ENCODE measurements at regions not wholly inside any gene's neighbourhood (a gene's known extent, or its start where the extent isn't known, plus 50 kb on each side); places are given as distances from the start of the nearest gene placed in this dataset.
A peak's percentile ranks its signal among the peaks of the same experiment; 100 is the strongest.

DNA sequence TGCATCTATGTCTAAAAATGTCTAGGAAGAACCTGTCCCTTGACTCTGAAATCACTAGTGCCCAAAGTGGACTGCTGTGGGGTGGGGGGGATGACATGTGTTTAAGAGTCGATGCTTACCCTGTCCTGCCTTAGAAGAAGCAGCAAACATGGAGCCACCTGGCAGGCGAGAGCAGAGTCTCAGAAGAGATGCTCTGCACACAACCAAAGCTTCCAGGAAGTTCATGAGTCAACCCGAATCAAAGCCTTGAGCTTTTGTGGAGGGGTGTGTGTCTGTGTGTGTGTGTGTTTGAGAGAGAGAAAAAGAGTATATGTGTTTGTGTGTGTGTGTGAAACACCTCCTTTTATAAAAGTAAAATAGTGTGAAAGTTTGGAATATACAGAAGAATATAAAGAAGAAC is 269.9 kb downstream of the ALDH8A1 start:
- no peak for ATAC-seq
- TF ChIP-seq TSHZ2 (CRISPR knock-in tag; IDR thresholded peaks at IDR 0.05) (no peak), TOX (CRISPR knock-in tag; IDR thresholded peaks at IDR 0.05; ENCODE audit: borderline replicate concordance) (no peak), ZFP3 (CRISPR knock-in tag; IDR thresholded peaks at IDR 0.05) (no peak)

- peak; percentile 74 for ATAC-seq
- TF ChIP-seq ARNTL (CRISPR knock-in tag; IDR thresholded peaks at IDR 0.05; ENCODE audit: borderline replicate concordance, low read depth) (no peak), GLIS3 (CRISPR knock-in tag; IDR thresholded peaks at IDR 0.05) (no peak), TCF4 (CRISPR knock-in tag; IDR thresholded peaks at IDR 0.05; ENCODE audit: borderline replicate concordance) (no peak)
- TF ChIP-seq, protein P1, sequence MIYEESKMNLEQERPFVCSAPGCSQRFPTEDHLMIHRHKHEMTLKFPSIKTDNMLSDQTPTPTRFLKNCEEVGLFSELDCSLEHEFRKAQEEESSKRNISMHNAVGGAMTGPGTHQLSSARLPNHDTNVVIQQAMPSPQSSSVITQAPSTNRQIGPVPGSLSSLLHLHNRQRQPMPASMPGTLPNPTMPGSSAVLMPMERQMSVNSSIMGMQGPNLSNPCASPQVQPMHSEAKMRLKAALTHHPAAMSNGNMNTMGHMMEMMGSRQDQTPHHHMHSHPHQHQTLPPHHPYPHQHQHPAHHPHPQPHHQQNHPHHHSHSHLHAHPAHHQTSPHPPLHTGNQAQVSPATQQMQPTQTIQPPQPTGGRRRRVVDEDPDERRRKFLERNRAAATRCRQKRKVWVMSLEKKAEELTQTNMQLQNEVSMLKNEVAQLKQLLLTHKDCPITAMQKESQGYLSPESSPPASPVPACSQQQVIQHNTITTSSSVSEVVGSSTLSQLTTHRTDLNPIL (CRISPR knock-in tag; IDR thresholded peaks at IDR 0.05; ENCODE audit: low read depth): no peak
Measured at GRCh38 chr6:134678436-134678889, 271.4 kb downstream of the ALDH8A1 start.

GRCh38 chr6:134676307-134677281 is 273.3 kb downstream of the ALDH8A1 start:
- TF ChIP-seq ZNF565 (CRISPR knock-in tag; conservative IDR thresholded peaks at IDR 0.05; ENCODE audit: low read depth) (no peak), ZFP3 (CRISPR knock-in tag; IDR thresholded peaks at IDR 0.05) (no peak), TCF4 (CRISPR knock-in tag; IDR thresholded peaks at IDR 0.05; ENCODE audit: borderline replicate concordance) (no peak), CSDC2 (CRISPR knock-in tag; IDR thresholded peaks at IDR 0.05) (no peak), PPARA (CRISPR knock-in tag; IDR thresholded peaks at IDR 0.05; ENCODE audit: borderline replicate concordance) (no peak), SNAI2 (CRISPR knock-in tag; IDR thresholded peaks at IDR 0.05) (no peak), ZFP30 (CRISPR knock-in tag; IDR thresholded peaks at IDR 0.05) (no peak), POU6F1 (CRISPR knock-in tag; IDR thresholded peaks at IDR 0.05; ENCODE audit: borderline replicate concordance, low read depth) (no peak), ISL1 (CRISPR knock-in tag; IDR thresholded peaks at IDR 0.05) (no peak)
- TF ChIP-seq, protein P1 (CRISPR knock-in tag; IDR thresholded peaks at IDR 0.05; ENCODE audit: low read depth): no peak
- ATAC-seq: peak; percentile 22; the same call in 1 of the 3 replicates

- no peak for ATAC-seq
- TF ChIP-seq ZC3H10 (CRISPR knock-in tag; IDR thresholded peaks at IDR 0.05): no peak
- TF ChIP-seq PPARA (CRISPR knock-in tag; IDR thresholded peaks at IDR 0.05; ENCODE audit: borderline replicate concordance): no peak
- TF ChIP-seq BACH2 (CRISPR knock-in tag; IDR thresholded peaks at IDR 0.05; ENCODE audit: borderline replicate concordance): no peak
- no peak for TF ChIP-seq GLIS3 (CRISPR knock-in tag; IDR thresholded peaks at IDR 0.05)
- TF ChIP-seq, protein P2, sequence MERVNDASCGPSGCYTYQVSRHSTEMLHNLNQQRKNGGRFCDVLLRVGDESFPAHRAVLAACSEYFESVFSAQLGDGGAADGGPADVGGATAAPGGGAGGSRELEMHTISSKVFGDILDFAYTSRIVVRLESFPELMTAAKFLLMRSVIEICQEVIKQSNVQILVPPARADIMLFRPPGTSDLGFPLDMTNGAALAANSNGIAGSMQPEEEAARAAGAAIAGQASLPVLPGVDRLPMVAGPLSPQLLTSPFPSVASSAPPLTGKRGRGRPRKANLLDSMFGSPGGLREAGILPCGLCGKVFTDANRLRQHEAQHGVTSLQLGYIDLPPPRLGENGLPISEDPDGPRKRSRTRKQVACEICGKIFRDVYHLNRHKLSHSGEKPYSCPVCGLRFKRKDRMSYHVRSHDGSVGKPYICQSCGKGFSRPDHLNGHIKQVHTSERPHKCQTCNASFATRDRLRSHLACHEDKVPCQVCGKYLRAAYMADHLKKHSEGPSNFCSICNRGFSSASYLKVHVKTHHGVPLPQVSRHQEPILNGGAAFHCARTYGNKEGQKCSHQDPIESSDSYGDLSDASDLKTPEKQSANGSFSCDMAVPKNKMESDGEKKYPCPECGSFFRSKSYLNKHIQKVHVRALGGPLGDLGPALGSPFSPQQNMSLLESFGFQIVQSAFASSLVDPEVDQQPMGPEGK (CRISPR knock-in tag; IDR thresholded peaks at IDR 0.05; ENCODE audit: borderline replicate concordance): no peak
- TF ChIP-seq OSR1 (CRISPR knock-in tag; IDR thresholded peaks at IDR 0.05): no peak
- TF ChIP-seq ARNTL (CRISPR knock-in tag; IDR thresholded peaks at IDR 0.05; ENCODE audit: borderline replicate concordance, low read depth): no peak
- TF ChIP-seq TSHZ2 (CRISPR knock-in tag; IDR thresholded peaks at IDR 0.05): no peak
- no peak for TF ChIP-seq ZNF8 (CRISPR knock-in tag; IDR thresholded peaks at IDR 0.05)
- no peak for TF ChIP-seq CSDC2 (CRISPR knock-in tag; IDR thresholded peaks at IDR 0.05)
- no peak for TF ChIP-seq ISL1 (CRISPR knock-in tag; IDR thresholded peaks at IDR 0.05)
Measured at GRCh38 chr6:134675110-134676054, 274.5 kb downstream of the ALDH8A1 start.

All from SK-N-SH treated with all-trans-retinoic acid at 6 μM for 48 hours (cell line).